ENCODE measurements at regions not wholly inside any gene's neighbourhood (a gene's known extent, or its start where the extent isn't known, plus 50 kb on each side); places are given as distances from the start of the nearest gene placed in this dataset.
"Not testable (repeated sequence)": the region's sequence is repeated elsewhere in the genome, so short reads cannot be mapped to it uniquely, and the experiment has no call there.

GRCh38 chr7:17434841-17435692 is 136.6 kb downstream of the AHR start:
- H3K4me2 ChIP-seq (ENCODE audit: low read length), result no peak overlapping the region
- no peak overlapping the region for H3K4me3 ChIP-seq (ENCODE audit: low read depth, low read length)
- H3K79me2 ChIP-seq, result no peaks in the 10 kb centered on the region
- H3K9me3 ChIP-seq (ENCODE audit: control insufficient read depth, low read length), result no peaks in the 10 kb centered on the region
- no peak overlapping the region for H3K27ac ChIP-seq
- no peaks in the 10 kb centered on the region for H3K4me1 ChIP-seq
- no peaks in the 10 kb centered on the region for H3K36me3 ChIP-seq (ENCODE audit: control insufficient read depth, insufficient read depth, low read length)
- H3K9ac ChIP-seq, result no peak overlapping the region
- H3K27me3 ChIP-seq (ENCODE audit: control insufficient read depth, insufficient read depth, low read length), result no peaks in the 10 kb centered on the region
- no peak for TF ChIP-seq CTCF (IDR thresholded peaks at IDR 0.05)
- no peak overlapping the region for H2AFZ ChIP-seq

- no peak overlapping the region for H3K27ac ChIP-seq
- no peaks in the 10 kb centered on the region for H3K4me1 ChIP-seq
- no peak overlapping the region for H2AFZ ChIP-seq
- H3K9ac ChIP-seq, result no peak overlapping the region
- no peak overlapping the region for H3K4me3 ChIP-seq (ENCODE audit: low read depth, low read length)
- no peak overlapping the region for H3K4me2 ChIP-seq (ENCODE audit: low read length)
- TF ChIP-seq CTCF (IDR thresholded peaks at IDR 0.05), result no peak
- no peaks in the 10 kb centered on the region for H3K9me3 ChIP-seq (ENCODE audit: control insufficient read depth, low read length)
- no peaks in the 10 kb centered on the region for H3K27me3 ChIP-seq (ENCODE audit: control insufficient read depth, insufficient read depth, low read length)
- no peaks in the 10 kb centered on the region for H3K79me2 ChIP-seq
- H3K36me3 ChIP-seq (ENCODE audit: control insufficient read depth, insufficient read depth, low read length), result no peaks in the 10 kb centered on the region
Observed at GRCh38 chr7:17436126-17436525, 137.7 kb downstream of the AHR start.

GRCh38 chr7:17437586-17437985 is 139.1 kb downstream of the AHR start:
- no peak overlapping the region for H3K27ac ChIP-seq
- no peaks in the 10 kb centered on the region for H3K79me2 ChIP-seq
- no peaks in the 10 kb centered on the region for H3K9me3 ChIP-seq (ENCODE audit: control insufficient read depth, low read length)
- H3K4me3 ChIP-seq (ENCODE audit: low read depth, low read length), result no peak overlapping the region
- no peaks in the 10 kb centered on the region for H3K36me3 ChIP-seq (ENCODE audit: control insufficient read depth, insufficient read depth, low read length)
- no peak overlapping the region for H3K9ac ChIP-seq
- no peak for TF ChIP-seq CTCF (IDR thresholded peaks at IDR 0.05)
- H2AFZ ChIP-seq, result no peak overlapping the region
- H3K4me2 ChIP-seq (ENCODE audit: low read length), result no peak overlapping the region
- H3K4me1 ChIP-seq, result no peaks in the 10 kb centered on the region
- H3K27me3 ChIP-seq (ENCODE audit: control insufficient read depth, insufficient read depth, low read length), result no peaks in the 10 kb centered on the region

- H3K9ac ChIP-seq; H3K4me3 ChIP-seq (ENCODE audit: low read depth, low read length); H3K27me3 ChIP-seq (ENCODE audit: control insufficient read depth, insufficient read depth, low read length); H3K27ac ChIP-seq; H2AFZ ChIP-seq; H3K79me2 ChIP-seq; H3K9me3 ChIP-seq (ENCODE audit: control insufficient read depth, low read length); H3K36me3 ChIP-seq (ENCODE audit: control insufficient read depth, insufficient read depth, low read length); H3K4me1 ChIP-seq; H3K4me2 ChIP-seq (ENCODE audit: low read length): not testable (repeated sequence)
Observed at GRCh38 chr7:17440025-17440784, 141.8 kb downstream of the AHR start.

GRCh38 chr7:17440831-17441230 is 142.4 kb downstream of the AHR start:
- no peaks in the 10 kb centered on the region for H3K4me1 ChIP-seq
- no peaks in the 10 kb centered on the region for H3K79me2 ChIP-seq
- H3K4me2 ChIP-seq (ENCODE audit: low read length), result no peak overlapping the region
- H3K27me3 ChIP-seq (ENCODE audit: control insufficient read depth, insufficient read depth, low read length), result no peaks in the 10 kb centered on the region
- no peak overlapping the region for H2AFZ ChIP-seq
- H3K27ac ChIP-seq, result no peak overlapping the region
- no peak for TF ChIP-seq CTCF (IDR thresholded peaks at IDR 0.05)
- no peak overlapping the region for H3K4me3 ChIP-seq (ENCODE audit: low read depth, low read length)
- H3K9me3 ChIP-seq (ENCODE audit: control insufficient read depth, low read length), result peaks cover 4% of the 10 kb centered on the region
- no peak overlapping the region for H3K9ac ChIP-seq
- no peaks in the 10 kb centered on the region for H3K36me3 ChIP-seq (ENCODE audit: control insufficient read depth, insufficient read depth, low read length)
